Esophagus (tissue), 2 donors: ENCODE measurements at regions not wholly inside any gene's neighbourhood (a gene's known extent, or its start where the extent isn't known, plus 50 kb on each side); places are given as distances from the start of the nearest gene placed in this dataset.

Experiments
- H3K27ac ChIP-seq, 2 donors: one replicate each; pipeline ENCODE4 v1.5.1; 2013; ENCODE audit warnings: low read depth in 2 of 2, mild to moderate bottlenecking in 2 of 2, inconsistent platforms in 1 of 2, low read length in 1 of 2, moderate library complexity in 1 of 2
- H3K27me3 ChIP-seq, 2 donors: one replicate each; pipeline ENCODE4 v1.6.1; 2013; ENCODE audit warnings: low read length in 2 of 2, control low read depth in 1 of 2, mild to moderate bottlenecking in 1 of 2; ENCODE audit not compliant: insufficient read depth in 2 of 2, control insufficient read depth in 1 of 2
- H3K36me3 ChIP-seq, 2 donors: one replicate each; pipeline ENCODE4 v1.6.1; 2013; ENCODE audit warnings: low read length in 1 of 2; ENCODE audit not compliant: control insufficient read depth in 2 of 2, insufficient read depth in 2 of 2
- H3K4me1 ChIP-seq, 2 donors: one replicate each; pipeline ENCODE4 v1.6.1; 2013; ENCODE audit warnings: low read length in 1 of 2; ENCODE audit not compliant: control insufficient read depth in 2 of 2, insufficient read depth in 2 of 2
- H3K4me3 ChIP-seq, 2 donors: one replicate each; pipeline ENCODE4 v1.5.1; 2013; ENCODE audit warnings: low read length in 2 of 2, mild to moderate bottlenecking in 2 of 2, low read depth in 1 of 2, moderate library complexity in 1 of 2
- H3K9me3 ChIP-seq, 2 donors: one replicate each; pipeline ENCODE4 v1.6.1; 2013; ENCODE audit warnings: mild to moderate bottlenecking in 2 of 2, low read depth in 1 of 2, low read length in 1 of 2, moderate library complexity in 1 of 2; ENCODE audit not compliant: control insufficient read depth in 2 of 2, insufficient read depth in 1 of 2
- WGBS, 2 donors: extraction: QIAGEN DNeasy Blood & Tissue Kit; methylation state at CpG; one replicate each; pipeline ENCODE4 v1.1.7; 2013; 5-methylcytosine and 5-hydroxymethylcytosine counted together
- donor health status: healthy with polysubstance abuse.
- donor health status: Bipolar disorder and iron deficiency.

- WGBS, 2 donors, result 76 to 77% methylated on average over 1 of the region's 1 CpG
- H3K9me3 ChIP-seq, result no peaks in the 10 kb centered on the region
Observed at GRCh38 chr4:23991444-23991843, 101.6 kb upstream of the PPARGC1A start.

GRCh38 chr4:23986270-23986669 lies 96.4 kb upstream of the PPARGC1A start:
- H3K36me3 ChIP-seq, result no peaks in the 10 kb centered on the region
- no peaks in the 10 kb centered on the region for H3K27me3 ChIP-seq
- H3K9me3 ChIP-seq, result no peaks in the 10 kb centered on the region
- H3K4me3 ChIP-seq, result no peak overlapping the region
- no peaks in the 10 kb centered on the region for H3K4me1 ChIP-seq
- no peak overlapping the region for H3K27ac ChIP-seq
- 71 to 74% methylated on average over 5 of the region's 5 CpGs for WGBS, 2 donors

More at GRCh38 chr4:23991444-23991843, 101.6 kb upstream of the PPARGC1A start:
- Histone ChIP-seq H3K4me3 (no peak overlapping the region), H3K27ac (no peak overlapping the region), H3K27me3 (peaks cover 0 to 2% of the 10 kb centered on the region in 2 donors), H3K36me3 (no peaks in the 10 kb centered on the region), H3K4me1 (no peaks in the 10 kb centered on the region)

- no peaks in the 10 kb centered on the region for H3K9me3 ChIP-seq
- no peaks in the 10 kb centered on the region for H3K36me3 ChIP-seq
- H3K27ac ChIP-seq, result no peak overlapping the region
- no peak overlapping the region for H3K4me3 ChIP-seq
- H3K27me3 ChIP-seq, result no peaks in the 10 kb centered on the region
- no peaks in the 10 kb centered on the region for H3K4me1 ChIP-seq
- WGBS, 2 donors, result 88 to 93% methylated on average over 1 of the region's 1 CpG
Observed at GRCh38 chr4:23981328-23981727, 91.5 kb upstream of the PPARGC1A start.

- H3K27me3 ChIP-seq, result no peaks in the 10 kb centered on the region
- H3K4me3 ChIP-seq, result no peak overlapping the region
- no peaks in the 10 kb centered on the region for H3K4me1 ChIP-seq
- H3K9me3 ChIP-seq, result no peaks in the 10 kb centered on the region
- 69 to 74% methylated on average over 5 of the region's 5 CpGs for whole genome bisulfite sequencing, 2 donors
- H3K27ac ChIP-seq, result no peak overlapping the region
- no peaks in the 10 kb centered on the region for H3K36me3 ChIP-seq
Observed at GRCh38 chr4:23979534-23979933, 89.7 kb upstream of the PPARGC1A start.

GRCh38 chr4:23978002-23978401 lies 88.2 kb upstream of the PPARGC1A start:
- no peaks in the 10 kb centered on the region for H3K36me3 ChIP-seq
- WGBS, 2 donors, result 51 to 60% methylated on average over 3 of the region's 3 CpGs
- H3K4me3 ChIP-seq, result no peak overlapping the region
- H3K4me1 ChIP-seq, result no peaks in the 10 kb centered on the region
- H3K27me3 ChIP-seq, result no peaks in the 10 kb centered on the region
- H3K9me3 ChIP-seq, result no peaks in the 10 kb centered on the region
- no peak overlapping the region for H3K27ac ChIP-seq

GRCh38 chr4:23976423-23976822 lies 86.6 kb upstream of the PPARGC1A start:
- Histone ChIP-seq H3K27ac (no peak overlapping the region), H3K9me3 (no peaks in the 10 kb centered on the region), H3K4me3 (no peak overlapping the region), H3K27me3 (no peaks in the 10 kb centered on the region), H3K4me1 (no peaks in the 10 kb centered on the region), H3K36me3 (no peaks in the 10 kb centered on the region)
- WGBS, 2 donors, result 78 to 91% methylated on average over 2 of the region's 2 CpGs

- H3K36me3 ChIP-seq, result no peaks in the 10 kb centered on the region
- no peak overlapping the region for H3K4me3 ChIP-seq
- no peak overlapping the region for H3K27ac ChIP-seq
- H3K9me3 ChIP-seq, result no peaks in the 10 kb centered on the region
- 54 to 65% methylated on average over 1 of the region's 1 CpG for WGBS, 2 donors
- peaks cover 0 to 2% of the 10 kb centered on the region in 2 donors for H3K4me1 ChIP-seq
- H3K27me3 ChIP-seq, result no peaks in the 10 kb centered on the region
Observed at GRCh38 chr4:23973308-23973855, 83.5 kb upstream of the PPARGC1A start.

- H3K9me3 ChIP-seq, result no peaks in the 10 kb centered on the region
- no peak overlapping the region for H3K27ac ChIP-seq
- H3K36me3 ChIP-seq, result no peaks in the 10 kb centered on the region
- H3K27me3 ChIP-seq, result no peaks in the 10 kb centered on the region
- 64 to 66% methylated on average over 3 of the region's 3 CpGs for WGBS, 2 donors
- no peak overlapping the region for H3K4me3 ChIP-seq
- H3K4me1 ChIP-seq, result peaks cover 0 to 2% of the 10 kb centered on the region in 2 donors
Observed at GRCh38 chr4:23972805-23973204, 83.0 kb upstream of the PPARGC1A start.

- no peaks in the 10 kb centered on the region for H3K27me3 ChIP-seq
- no peak overlapping the region for H3K27ac ChIP-seq
- H3K4me3 ChIP-seq, result no peak overlapping the region
- H3K36me3 ChIP-seq, result no peaks in the 10 kb centered on the region
- no peaks in the 10 kb centered on the region for H3K9me3 ChIP-seq
- WGBS, 2 donors, result 71 to 75% methylated on average over 2 of the region's 2 CpGs
- peaks cover 0 to 2% of the 10 kb centered on the region in 2 donors for H3K4me1 ChIP-seq
Observed at GRCh38 chr4:23972187-23972586, 82.3 kb upstream of the PPARGC1A start.

GRCh38 chr4:23970201-23970850 lies 80.5 kb upstream of the PPARGC1A start:
- no peak overlapping the region for H3K4me3 ChIP-seq
- 71 to 72% methylated on average over 6 of the region's 6 CpGs for WGBS, 2 donors

More at GRCh38 chr4:23970201-23970850, 80.5 kb upstream of the PPARGC1A start:
- no peaks in the 10 kb centered on the region for H3K36me3 ChIP-seq
- peaks cover 0 to 2% of the 10 kb centered on the region in 2 donors for H3K4me1 ChIP-seq
- no peak overlapping the region for H3K27ac ChIP-seq
- H3K27me3 ChIP-seq, result no peaks in the 10 kb centered on the region
- H3K9me3 ChIP-seq, result no peaks in the 10 kb centered on the region
